ENCODE measurements at regions not wholly inside any gene's neighbourhood (a gene's known extent, or its start where the extent isn't known, plus 50 kb on each side); places are given as distances from the start of the nearest gene placed in this dataset.
"Not testable (repeated sequence)": the region's sequence is repeated elsewhere in the genome, so short reads cannot be mapped to it uniquely, and the experiment has no call there.

- DNase-seq = not testable (repeated sequence)
Observed at GRCh38 chr14:48149624-48150023, 474.2 kb upstream of the MDGA2 start.

DNA sequence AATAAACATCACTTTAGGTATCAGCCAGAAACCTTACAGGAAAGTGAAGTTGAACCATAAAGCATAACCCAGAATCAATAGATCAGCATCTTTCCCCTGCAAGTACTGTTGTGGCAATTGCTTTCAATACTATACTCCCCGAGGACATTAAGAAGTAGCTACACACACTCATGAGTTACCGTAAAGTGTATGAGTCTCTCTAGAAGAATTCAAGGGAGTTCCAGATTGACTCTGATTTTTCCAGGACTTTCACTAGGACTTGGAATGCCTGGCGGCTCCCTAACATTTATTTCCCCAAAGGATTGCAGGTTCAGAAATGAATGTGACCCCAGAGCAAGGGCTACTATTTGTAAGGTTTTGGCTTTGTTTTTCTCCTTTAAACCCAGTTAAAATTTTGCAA lies 465.4 kb upstream of the MDGA2 start:
- no peak for DNase-seq

DNA sequence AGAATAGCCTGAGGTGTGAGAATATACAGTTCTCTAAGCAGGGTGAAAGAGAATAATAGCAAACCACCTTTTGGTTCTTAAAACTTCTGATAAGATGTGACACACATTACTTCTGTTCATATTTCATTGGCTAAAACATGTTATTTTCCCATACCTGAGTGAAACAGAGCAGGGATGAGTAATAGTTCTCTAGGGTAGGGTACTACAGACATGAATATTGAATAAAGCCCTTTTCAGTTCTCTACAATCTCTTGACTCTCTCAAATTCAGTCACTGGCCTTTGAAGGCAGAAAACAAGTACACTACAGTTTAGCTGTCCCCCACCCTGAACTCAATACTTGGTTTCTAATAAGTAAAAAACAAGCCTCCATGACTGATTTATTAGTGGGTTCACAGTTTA lies 454.1 kb upstream of the MDGA2 start:
- DNase-seq = no peak

DNA sequence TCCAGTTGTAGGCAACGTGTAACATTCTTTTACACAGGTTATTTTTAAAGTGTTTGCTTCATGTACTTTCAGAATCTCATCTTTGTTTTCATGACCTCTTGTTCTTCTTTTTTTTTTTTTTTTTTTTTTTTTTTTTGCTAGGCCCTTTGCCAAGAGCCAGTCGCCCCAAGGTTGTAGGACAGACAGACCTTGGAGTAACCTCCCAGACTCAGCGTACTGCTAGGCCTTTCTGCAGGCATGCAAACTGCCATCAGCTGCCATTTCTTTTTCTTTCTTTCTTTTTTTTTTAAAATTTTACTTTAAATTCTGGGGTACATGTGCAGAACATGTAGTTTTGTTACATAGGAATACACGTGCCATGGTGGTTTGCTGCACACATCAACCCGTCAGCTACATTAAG lies 452.3 kb upstream of the MDGA2 start:
- no peak for DNase-seq

DNA sequence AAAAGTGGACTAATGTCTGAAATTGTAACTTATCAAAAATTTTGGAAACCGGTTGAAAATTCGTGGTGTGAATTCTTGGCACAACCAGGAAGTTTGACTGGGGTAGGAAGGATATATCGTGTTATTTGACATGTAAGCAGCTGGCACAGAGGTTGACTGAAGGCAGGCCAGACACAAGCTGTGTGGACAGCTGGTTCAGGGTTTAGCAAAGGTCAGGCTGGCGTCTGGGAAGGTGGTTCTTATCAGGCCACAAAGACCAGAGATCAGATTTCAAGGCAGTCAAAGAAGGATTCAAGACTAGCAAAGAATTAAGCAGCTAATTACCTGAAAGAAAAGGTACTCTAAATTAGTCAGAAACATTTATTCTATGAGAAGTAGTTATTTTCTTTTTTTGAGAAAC lies 450.2 kb upstream of the MDGA2 start:
- DNase-seq = no peak

GRCh38 chr14:48113713-48114112 lies 438.3 kb upstream of the MDGA2 start:
- DNase-seq = no peak

GRCh38 chr14:48111151-48111550 lies 435.7 kb upstream of the MDGA2 start:
- DNase-seq = no peak

DNA sequence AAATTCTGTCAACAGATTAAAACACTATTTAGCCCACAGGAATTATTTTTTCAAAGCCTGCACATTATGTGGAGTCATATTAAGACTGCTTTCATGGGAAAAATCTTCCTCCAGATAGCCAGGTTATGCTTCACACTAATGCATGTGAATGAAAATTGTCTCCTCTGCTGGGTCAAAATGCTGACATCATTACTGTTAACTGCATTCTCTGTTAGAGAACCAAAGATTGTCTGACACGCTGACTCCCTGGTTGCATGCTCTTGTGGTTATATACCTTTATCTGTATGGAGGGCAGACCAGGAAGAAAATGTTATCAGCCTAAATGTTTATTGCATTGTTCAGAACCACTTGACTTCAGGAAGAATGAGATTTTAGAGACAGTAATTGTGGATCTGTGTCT lies 432.2 kb upstream of the MDGA2 start:
- DNase-seq = no peak

DNA sequence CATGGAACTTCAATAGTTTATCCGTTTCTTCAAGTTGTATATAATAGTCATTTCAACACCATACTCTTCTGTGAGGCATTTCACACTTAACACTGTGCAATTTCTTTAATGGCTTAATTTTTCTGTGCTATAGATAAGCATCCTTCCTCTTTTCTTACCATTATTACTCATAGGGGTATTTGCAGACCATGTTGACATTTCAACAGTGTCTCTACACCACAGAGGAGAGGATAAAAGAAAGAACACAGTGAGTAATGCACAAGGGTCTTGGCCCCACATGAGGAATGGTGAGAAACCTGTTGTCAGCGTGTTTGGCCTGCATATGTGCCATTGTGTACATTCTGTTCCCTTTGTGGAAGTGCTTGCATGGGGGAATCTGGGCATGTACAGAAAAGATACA lies 421.5 kb upstream of the MDGA2 start:
- no peak for DNase-seq

DNA sequence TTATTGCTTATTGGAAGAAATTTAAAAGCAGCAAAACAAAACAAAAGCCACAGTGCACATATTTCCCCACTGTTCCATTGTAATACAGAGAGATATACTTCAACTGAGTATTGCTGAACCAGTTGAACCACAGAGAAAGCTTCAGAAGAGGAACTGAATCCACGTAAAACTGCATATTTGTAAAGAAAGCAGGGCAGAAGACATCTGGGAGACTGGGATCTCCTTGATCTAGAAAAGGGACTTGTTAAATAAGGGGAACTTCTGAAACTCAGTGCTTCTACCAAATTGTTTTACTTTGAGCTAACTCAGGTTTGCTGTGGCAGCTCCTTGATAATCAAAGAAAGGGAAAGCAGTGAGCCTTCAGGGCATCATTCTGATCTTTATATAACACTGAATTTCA lies 411.1 kb upstream of the MDGA2 start:
- no peak for DNase-seq

DNA sequence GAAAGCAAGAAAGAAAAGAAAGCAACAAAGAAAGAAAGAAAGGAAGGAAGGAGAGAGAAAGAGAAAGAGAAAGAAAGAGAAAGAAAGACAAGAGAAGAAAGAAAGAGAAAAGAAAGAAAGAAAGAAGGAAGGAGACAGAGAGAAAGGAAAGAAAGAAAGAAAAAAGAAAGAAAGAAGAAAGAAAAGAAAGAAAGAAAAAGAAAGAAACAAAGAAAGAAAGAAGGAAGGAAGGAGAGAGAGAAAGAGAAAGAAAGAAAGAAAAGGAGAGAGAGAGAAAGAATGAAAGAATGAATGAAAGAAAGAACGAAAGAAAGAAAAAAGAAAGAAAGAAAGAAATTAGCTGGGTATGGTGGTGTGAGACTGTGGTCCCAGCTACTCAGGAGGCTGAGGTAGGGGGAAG lies 400.1 kb upstream of the MDGA2 start:
- DNase-seq = no peak

DNA sequence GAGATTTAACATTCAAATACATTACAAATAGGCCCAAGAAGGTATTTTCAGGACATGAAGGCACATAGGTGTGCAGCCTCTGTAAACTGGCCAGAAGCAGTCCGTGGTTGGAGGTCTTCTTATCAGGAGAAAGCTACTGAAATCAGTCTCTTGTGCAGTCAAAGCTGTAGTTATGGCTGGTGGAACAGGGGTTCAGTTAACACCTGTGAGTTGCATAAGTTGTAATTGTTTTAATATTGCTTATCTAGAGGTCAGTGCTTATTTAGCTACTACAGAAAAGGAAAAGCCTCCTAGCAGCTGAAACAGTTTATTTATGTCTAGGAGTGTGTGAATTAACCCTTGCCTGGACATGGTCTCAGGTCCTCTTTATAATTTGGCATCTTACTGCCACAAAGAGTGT lies 377.6 kb upstream of the MDGA2 start:
- no peak for DNase-seq

DNA sequence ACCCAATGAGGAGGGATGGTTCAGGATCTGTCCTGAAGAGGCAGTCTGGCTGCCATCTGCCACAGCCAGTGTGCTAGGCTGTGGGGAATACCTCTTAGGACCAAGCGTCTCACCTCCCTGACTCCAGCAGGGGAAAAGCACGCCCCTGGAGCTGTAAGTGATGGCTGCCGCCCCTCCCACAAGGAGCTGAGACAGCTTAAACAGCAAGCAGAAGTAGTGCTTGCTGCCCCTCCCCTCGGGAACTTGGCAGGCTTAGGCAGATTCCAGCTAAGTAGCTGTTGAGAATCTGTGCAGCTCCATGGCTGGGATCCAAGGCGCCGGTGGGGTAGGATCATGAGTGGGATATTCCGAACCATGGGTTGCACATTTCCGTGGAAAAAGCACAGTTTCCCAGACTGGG lies 360.4 kb upstream of the MDGA2 start:
- DNase-seq = no peak

DNA sequence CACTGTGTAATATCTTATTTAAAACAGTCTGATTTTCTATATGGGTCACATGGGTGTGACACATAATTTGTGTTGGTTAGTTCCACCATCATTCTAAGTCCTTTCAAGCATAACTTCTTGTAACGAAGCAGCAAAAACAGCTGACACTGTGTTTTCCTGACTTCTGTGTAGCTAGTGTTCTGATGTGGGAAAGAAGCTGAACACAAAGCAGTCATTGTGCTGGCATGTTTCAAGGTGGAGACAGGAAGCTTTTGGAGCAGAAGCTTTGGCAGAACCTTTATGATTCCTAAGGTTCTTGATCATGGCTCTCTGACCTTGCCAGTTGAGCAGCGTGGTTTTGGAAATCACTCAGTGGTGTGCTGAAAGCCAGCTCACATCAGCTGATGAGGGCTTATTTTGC lies 351.7 kb upstream of the MDGA2 start:
- DNase-seq = no peak

GRCh38 chr14:48023881-48024280 lies 348.5 kb upstream of the MDGA2 start:
- DNase-seq = no peak

- not testable (repeated sequence) for DNase-seq
Observed at GRCh38 chr14:48011484-48011883, 336.1 kb upstream of the MDGA2 start.

- DNase-seq = no peak
Observed at GRCh38 chr14:48008646-48009045, 333.2 kb upstream of the MDGA2 start.

GRCh38 chr14:48005986-48006385 lies 330.6 kb upstream of the MDGA2 start:
- DNase-seq = no peak

DNA sequence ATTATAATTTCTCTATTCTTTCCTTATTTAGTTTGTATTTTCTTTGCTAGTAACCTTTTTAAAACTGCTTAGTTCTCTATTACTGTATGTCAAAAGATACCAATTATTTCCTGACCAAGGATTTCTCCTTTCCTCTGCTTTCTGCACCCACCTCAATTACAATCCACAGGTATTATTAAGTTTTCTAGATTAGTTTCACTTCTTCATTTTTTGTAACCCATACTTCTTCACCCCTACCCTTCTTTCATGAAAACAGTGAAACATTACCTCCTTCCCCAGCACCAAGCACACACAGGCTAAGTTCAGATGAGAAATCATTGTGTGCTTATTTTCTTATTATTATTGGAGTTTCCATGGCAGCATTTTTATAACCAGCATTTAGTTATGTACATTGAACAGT lies 318.5 kb upstream of the MDGA2 start:
- no peak for DNase-seq

DNA sequence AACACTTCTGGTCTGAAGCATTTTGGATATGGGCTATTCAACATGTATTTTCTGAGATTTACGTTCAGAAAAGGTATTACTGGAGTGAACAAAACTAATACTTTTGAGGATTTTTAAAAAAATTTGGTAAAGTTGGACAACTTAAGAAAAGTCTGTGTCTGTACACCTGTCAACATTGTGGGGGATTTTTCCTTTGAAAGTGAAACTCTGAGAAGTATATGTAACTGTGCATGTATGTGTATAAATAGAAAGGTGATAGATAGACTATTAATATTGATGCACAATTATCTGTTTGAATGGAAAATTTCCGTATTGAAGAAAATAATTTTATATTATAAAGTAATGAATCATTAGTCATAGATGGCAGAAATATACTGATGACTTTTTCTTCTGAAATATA lies 312.8 kb upstream of the MDGA2 start:
- no peak for DNase-seq

DNA sequence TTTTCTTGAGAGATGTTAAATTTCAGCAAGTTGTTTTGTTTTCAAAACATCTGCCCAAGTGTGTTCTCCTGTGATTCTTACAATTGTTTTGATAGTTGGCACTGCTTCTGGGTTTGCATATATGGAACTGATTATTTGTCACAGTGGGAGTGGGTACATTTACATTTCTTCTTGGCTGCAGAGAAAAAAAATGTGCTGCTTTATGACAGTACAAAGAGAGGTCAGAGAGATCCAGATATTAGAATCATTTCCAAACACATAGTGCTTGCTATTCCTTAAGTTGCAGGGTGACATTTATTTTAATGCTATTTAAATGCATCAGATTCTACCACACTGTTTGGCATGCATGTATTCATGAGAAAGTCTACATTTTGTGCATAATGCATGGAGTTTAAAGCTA lies 303.5 kb upstream of the MDGA2 start:
- no peak for DNase-seq

- DNase-seq = no peak
Observed at GRCh38 chr14:47976139-47976538, 300.7 kb upstream of the MDGA2 start.

GRCh38 chr14:47966076-47966810 lies 290.8 kb upstream of the MDGA2 start:
- no peak for DNase-seq

GRCh38 chr14:47961634-47962033 lies 286.2 kb upstream of the MDGA2 start:
- DNase-seq = no peak

DNA sequence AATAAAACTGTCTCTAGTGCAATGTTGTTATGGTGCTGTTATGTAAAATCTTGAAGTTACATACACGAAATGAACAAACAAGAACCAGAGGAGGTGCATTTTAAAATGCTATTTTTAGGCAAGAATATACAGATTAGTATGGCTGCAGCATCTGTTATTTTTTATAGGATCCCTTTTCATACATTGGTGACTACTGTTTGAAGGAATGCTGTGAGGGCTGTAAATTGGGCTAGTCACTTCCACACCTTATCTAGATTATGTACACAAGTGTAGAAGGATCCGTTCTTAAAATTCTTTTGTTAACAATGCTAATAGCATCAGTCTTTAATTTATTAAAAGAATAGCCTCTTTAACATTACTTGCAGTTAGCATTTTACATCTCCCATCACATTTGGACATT lies 284.3 kb upstream of the MDGA2 start:
- no peak for DNase-seq

GRCh38 chr14:47949006-47949405 lies 273.6 kb upstream of the MDGA2 start:
- no peak for DNase-seq
